ENCODE measurements at regions not wholly inside any gene's neighbourhood (a gene's known extent, or its start where the extent isn't known, plus 50 kb on each side); places are given as distances from the start of the nearest gene placed in this dataset.

DNA sequence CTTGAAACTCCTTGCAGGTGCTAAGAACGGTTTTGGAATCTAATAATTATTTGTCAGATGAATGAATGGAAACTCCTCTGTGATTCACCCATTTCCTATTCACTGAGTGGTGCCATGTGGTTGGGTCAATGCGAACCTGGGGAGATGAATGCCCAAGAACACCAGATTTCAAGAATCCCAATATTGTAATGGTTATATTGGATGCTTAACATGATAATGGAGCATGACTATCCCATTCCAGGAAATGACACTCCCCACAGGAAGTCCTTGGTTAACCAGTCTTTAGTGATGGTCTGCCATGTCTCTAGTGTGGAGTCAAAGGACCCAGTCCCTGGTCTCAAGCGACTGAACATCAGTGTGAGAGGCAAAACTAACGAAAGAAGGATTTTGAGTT lies 67.9 kb upstream of the ST3GAL5 start:
- 100% methylated on average over 2 of the region's 4 CpGs for WGBS (ENCODE audit: insufficient coverage)
- DNase-seq (ENCODE audit: low read depth in 4 of 6, low spot score in 6 of 6), result no peak
- H3K4me1 ChIP-seq (ENCODE audit: control insufficient read depth, insufficient read depth, low read length), result peaks cover 10% of the 10 kb centered on the region
- no peaks in the 10 kb centered on the region for H3K36me3 ChIP-seq (ENCODE audit: control insufficient read depth, insufficient read depth, low read length)
- no peaks in the 10 kb centered on the region for H3K27me3 ChIP-seq (ENCODE audit: control insufficient read depth, insufficient read depth, low read length)
- no peak overlapping the region for H3K27ac ChIP-seq (ENCODE audit: low read depth, low read length)
- no peak overlapping the region for H3K4me3 ChIP-seq (ENCODE audit: low read depth, low read length)
- H3K9me3 ChIP-seq (ENCODE audit: control insufficient read depth, insufficient read depth, low read length), result no peaks in the 10 kb centered on the region

DNA sequence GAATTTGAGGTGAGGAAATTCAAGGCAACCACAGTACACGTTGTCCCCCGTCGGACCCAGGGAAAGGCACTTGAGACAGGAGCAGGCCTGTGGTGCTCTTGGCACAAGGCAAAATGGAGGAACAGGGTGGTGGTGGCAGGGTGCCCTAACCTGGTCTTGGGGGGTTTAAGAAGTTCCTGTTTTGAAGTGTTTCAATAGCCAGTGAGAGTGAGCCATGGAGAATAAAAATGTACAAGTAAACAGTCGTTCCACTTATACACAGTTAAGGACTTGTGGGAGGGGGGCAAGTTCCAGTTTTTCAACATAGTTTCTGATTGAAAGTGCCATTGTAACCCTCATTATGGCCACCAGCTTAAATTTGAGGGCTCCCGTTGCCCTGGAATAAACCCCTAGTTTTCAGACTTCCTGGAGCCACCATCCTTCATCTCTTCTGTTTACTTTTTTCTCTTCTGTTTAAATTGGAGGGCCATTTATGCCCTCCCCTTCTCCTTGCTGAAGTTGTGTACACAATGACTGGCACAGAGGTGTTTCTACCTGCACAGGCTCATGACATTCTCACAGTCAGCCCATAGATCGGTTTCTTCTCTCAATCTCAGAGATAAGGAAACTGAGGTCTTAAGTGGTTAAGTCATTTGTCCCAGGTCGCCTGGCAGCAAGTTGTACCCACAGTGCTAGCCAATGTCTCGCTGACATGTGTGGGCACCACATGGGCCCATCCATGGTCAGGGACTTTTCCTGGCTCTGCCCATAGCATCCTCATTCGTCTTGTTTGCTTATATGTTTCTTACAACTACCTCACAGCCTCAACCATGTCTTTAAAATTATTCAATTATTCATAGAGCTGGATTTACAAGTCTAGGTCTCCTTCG lies 66.0 kb upstream of the ST3GAL5 start:
- no peaks in the 10 kb centered on the region for H3K27me3 ChIP-seq (ENCODE audit: control insufficient read depth, insufficient read depth, low read length)
- H3K27ac ChIP-seq (ENCODE audit: low read depth, low read length), result no peak overlapping the region
- no peaks in the 10 kb centered on the region for H3K9me3 ChIP-seq (ENCODE audit: control insufficient read depth, insufficient read depth, low read length)
- H3K4me3 ChIP-seq (ENCODE audit: low read depth, low read length), result no peak overlapping the region
- 98% methylated on average over 6 of the region's 10 CpGs for WGBS (ENCODE audit: insufficient coverage)
- peaks cover 10% of the 10 kb centered on the region for H3K4me1 ChIP-seq (ENCODE audit: control insufficient read depth, insufficient read depth, low read length)
- H3K36me3 ChIP-seq (ENCODE audit: control insufficient read depth, insufficient read depth, low read length), result no peaks in the 10 kb centered on the region
- DNase-seq (ENCODE audit: low read depth in 4 of 6, low spot score in 6 of 6), result no peak

DNA sequence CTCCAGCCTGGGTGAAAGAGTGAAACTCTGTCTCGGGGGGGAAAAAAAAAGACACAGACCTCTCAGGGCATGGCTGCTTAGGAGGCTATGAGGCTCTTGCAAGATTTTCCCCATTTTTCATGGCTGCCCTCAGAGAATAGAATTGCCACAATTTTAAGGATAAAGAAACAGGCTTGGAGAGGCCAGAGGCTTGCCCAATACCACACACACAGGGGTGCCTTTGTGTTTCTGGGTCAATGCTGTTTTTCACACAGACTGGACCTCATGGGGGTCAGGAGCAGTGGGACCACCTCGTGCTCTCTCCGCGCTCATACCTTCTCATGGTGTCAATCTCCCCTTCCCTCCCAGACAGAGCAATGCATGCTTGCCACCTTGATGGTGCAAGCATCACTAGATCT lies 65.4 kb upstream of the ST3GAL5 start:
- peaks cover 10% of the 10 kb centered on the region for H3K4me1 ChIP-seq (ENCODE audit: control insufficient read depth, insufficient read depth, low read length)
- no peaks in the 10 kb centered on the region for H3K27me3 ChIP-seq (ENCODE audit: control insufficient read depth, insufficient read depth, low read length)
- no peak overlapping the region for H3K4me3 ChIP-seq (ENCODE audit: low read depth, low read length)
- WGBS (ENCODE audit: insufficient coverage), result 82% methylated on average over 2 of the region's 4 CpGs
- no peaks in the 10 kb centered on the region for H3K9me3 ChIP-seq (ENCODE audit: control insufficient read depth, insufficient read depth, low read length)
- no peak for DNase-seq (ENCODE audit: low read depth in 4 of 6, low spot score in 6 of 6)
- no peak overlapping the region for H3K27ac ChIP-seq (ENCODE audit: low read depth, low read length)
- no peaks in the 10 kb centered on the region for H3K36me3 ChIP-seq (ENCODE audit: control insufficient read depth, insufficient read depth, low read length)

DNA sequence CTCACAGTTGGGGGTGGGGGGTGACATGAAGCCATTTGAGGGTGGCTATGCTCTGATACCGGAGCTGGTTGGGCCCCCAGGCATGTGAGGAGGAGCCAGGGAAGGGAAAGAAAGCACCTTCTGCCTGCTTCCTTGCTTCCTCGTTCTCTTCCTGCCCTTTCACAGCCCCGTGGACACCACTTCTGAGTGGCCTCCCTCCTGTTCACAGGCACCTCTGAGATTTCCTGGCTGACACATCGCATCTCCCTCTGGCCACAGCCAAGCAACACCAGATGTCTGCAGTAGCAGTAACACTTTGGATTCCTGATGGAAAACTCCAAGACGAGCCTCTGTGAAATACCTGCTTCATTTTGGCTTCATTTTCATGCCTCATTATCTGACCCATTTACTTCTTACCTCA lies 64.7 kb upstream of the ST3GAL5 start:
- Histone ChIP-seq H3K4me1 (ENCODE audit: control insufficient read depth, insufficient read depth, low read length) (peaks cover 10% of the 10 kb centered on the region), H3K9me3 (ENCODE audit: control insufficient read depth, insufficient read depth, low read length) (no peaks in the 10 kb centered on the region), H3K36me3 (ENCODE audit: control insufficient read depth, insufficient read depth, low read length) (no peaks in the 10 kb centered on the region), H3K27ac (ENCODE audit: low read depth, low read length) (no peak overlapping the region), H3K4me3 (ENCODE audit: low read depth, low read length) (no peak overlapping the region), H3K27me3 (ENCODE audit: control insufficient read depth, insufficient read depth, low read length) (no peaks in the 10 kb centered on the region)
- DNase-seq (ENCODE audit: low read depth in 4 of 6, low spot score in 6 of 6), result peak in 2 of 6 donors; percentile 9 to 23
- 47% methylated on average over 4 of the region's 5 CpGs for WGBS (ENCODE audit: insufficient coverage)

DNA sequence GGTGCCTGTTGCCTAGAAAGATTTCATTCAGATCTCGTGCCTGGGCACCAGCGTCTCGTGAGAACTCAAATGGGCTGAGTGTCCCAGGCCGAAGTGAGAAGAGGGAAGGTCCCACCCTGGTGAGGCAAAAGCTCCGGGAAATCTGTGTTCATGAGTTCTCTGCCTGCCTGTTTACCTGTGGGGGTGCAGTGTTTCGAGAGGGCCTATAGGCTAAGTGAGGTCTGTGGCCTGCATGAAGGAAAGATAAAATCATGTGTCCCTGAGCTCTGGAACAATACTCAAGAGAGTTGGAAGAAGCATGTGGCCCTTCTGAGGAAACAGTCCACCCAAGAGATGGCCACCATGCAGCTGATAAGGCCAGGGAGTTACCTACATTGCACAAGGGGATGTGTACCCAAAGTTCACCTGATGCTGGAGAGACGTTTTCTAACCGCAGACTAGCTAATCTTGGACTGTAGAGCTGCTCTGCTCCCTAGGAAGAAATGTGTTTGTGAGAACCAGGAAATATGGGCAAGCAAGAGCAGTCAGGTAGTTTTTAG lies 63.5 kb upstream of the ST3GAL5 start:
- WGBS (ENCODE audit: insufficient coverage), result 96% methylated on average over 8 of the region's 8 CpGs
- Histone ChIP-seq H3K4me3 (ENCODE audit: low read depth, low read length) (no peak overlapping the region), H3K36me3 (ENCODE audit: control insufficient read depth, insufficient read depth, low read length) (no peaks in the 10 kb centered on the region), H3K27me3 (ENCODE audit: control insufficient read depth, insufficient read depth, low read length) (no peaks in the 10 kb centered on the region), H3K27ac (ENCODE audit: low read depth, low read length) (no peak overlapping the region), H3K4me1 (ENCODE audit: control insufficient read depth, insufficient read depth, low read length) (peaks cover 10% of the 10 kb centered on the region), H3K9me3 (ENCODE audit: control insufficient read depth, insufficient read depth, low read length) (no peaks in the 10 kb centered on the region)
- no peak for DNase-seq (ENCODE audit: low read depth in 4 of 6, low spot score in 6 of 6)

DNA sequence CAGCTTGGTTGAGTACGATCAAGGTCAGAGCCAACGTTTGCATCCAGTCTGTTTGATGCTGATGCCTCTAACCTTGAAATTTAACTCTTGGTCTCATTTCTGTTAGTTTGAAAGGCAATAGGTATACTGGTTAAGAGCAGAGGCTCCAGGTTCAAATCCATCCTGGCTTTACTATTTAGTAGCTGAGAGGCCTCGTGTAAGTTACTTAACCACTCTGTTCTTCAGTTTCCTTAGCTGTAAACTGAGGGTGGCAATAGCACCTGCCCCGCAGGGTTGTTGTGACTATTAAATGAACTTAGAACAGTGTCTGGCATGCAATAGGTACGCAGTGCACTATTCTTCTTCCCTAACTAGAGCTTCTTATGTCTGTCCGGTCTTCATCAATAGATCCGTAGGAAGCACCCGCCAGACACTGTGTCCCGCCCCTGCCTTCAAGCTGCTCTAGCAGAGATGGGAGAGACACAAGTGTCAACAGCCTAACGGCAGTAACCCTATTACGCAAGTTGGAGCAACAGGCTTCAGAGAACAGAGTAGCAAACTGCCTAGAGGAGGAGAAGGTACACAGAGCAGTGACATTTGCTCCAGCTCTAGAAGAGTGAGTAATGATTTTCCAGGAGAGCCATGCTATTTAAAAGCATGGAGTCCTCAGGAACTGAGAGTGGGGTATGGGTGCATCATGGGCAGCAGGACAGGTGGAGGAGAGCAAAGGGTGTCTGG lies 62.7 kb upstream of the ST3GAL5 start:
- no peak overlapping the region for H3K27ac ChIP-seq (ENCODE audit: low read depth, low read length)
- H3K36me3 ChIP-seq (ENCODE audit: control insufficient read depth, insufficient read depth, low read length), result no peaks in the 10 kb centered on the region
- DNase-seq (ENCODE audit: low read depth in 4 of 6, low spot score in 6 of 6), result no peak
- H3K4me3 ChIP-seq (ENCODE audit: low read depth, low read length), result no peak overlapping the region
- WGBS (ENCODE audit: insufficient coverage), result 87% methylated on average over 9 of the region's 11 CpGs
- peaks cover 10% of the 10 kb centered on the region for H3K4me1 ChIP-seq (ENCODE audit: control insufficient read depth, insufficient read depth, low read length)
- no peaks in the 10 kb centered on the region for H3K9me3 ChIP-seq (ENCODE audit: control insufficient read depth, insufficient read depth, low read length)
- no peaks in the 10 kb centered on the region for H3K27me3 ChIP-seq (ENCODE audit: control insufficient read depth, insufficient read depth, low read length)

DNA sequence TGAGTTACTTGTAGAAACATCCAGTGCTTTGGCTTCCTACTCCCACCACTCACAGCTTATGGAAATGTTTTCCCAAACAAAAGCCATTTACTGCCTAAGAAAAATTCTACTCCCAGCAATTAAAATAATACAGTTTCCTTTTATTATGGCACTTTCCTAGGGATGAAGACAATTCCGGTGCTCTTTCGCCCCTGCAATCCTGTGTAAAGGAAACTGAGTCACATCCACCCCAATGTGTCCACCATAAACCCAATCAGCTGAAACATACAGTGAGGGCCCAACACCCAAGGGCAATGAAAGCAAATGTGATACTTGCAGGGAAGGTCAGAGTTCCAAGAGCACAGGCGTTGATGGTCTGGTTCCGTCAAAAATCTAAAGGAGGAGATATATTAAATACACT lies 62.0 kb upstream of the ST3GAL5 start:
- H3K27ac ChIP-seq (ENCODE audit: low read depth, low read length), result no peak overlapping the region
- no peak for DNase-seq (ENCODE audit: low read depth in 4 of 6, low spot score in 6 of 6)
- no CpG with 5 or more reads among the region's 4 CpGs for WGBS (ENCODE audit: insufficient coverage)
- H3K36me3 ChIP-seq (ENCODE audit: control insufficient read depth, insufficient read depth, low read length), result no peaks in the 10 kb centered on the region
- no peaks in the 10 kb centered on the region for H3K27me3 ChIP-seq (ENCODE audit: control insufficient read depth, insufficient read depth, low read length)
- no peaks in the 10 kb centered on the region for H3K9me3 ChIP-seq (ENCODE audit: control insufficient read depth, insufficient read depth, low read length)
- H3K4me3 ChIP-seq (ENCODE audit: low read depth, low read length), result no peak overlapping the region
- H3K4me1 ChIP-seq (ENCODE audit: control insufficient read depth, insufficient read depth, low read length), result peaks cover 10% of the 10 kb centered on the region

DNA sequence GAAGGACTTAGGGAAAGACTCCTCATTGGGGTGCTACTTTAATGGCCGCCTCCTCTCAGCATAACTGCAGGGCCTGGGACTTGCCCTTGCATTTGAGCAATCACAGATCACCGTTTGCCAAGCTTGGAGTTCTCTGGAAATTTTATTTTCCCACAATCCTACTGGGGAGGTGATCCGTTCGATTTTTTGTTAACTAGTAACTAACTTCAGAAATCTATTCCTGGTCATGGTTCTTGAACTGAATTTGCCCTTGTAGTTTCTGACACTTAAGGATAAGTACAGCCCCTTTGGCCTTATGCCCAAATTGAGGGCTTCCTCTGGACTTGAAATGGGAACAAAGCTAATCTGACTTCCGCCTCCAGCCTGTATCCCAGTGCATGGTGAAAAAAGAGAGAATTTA lies 60.5 kb upstream of the ST3GAL5 start:
- WGBS (ENCODE audit: insufficient coverage), result 100% methylated on average over 2 of the region's 5 CpGs
- peak in 1 of 6 donors; percentile 25 for DNase-seq (ENCODE audit: low read depth in 4 of 6, low spot score in 6 of 6)
- no peaks in the 10 kb centered on the region for H3K9me3 ChIP-seq (ENCODE audit: control insufficient read depth, insufficient read depth, low read length)

DNA sequence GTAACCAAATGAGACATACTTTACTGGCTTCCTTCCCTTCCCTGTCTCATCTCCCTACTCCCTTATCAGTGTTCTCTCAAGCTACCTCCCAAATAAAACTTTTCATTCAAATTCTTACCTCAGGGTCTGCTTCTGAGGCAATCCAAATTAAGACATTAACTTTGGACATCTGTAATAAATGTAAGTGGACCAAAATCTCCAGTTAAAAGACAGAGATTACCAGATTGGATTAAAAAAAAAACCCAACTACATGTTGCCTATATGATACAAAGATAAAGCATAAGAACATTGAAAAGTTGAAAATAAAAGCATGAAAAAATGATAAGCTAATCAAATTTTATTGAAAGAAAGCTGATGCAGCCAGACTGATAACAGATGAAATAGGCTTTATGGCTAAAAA lies 58.8 kb upstream of the ST3GAL5 start:
- Histone ChIP-seq H3K4me3 (ENCODE audit: low read depth, low read length) (no peak overlapping the region), H3K36me3 (ENCODE audit: control insufficient read depth, insufficient read depth, low read length) (no peaks in the 10 kb centered on the region), H3K9me3 (ENCODE audit: control insufficient read depth, insufficient read depth, low read length) (no peaks in the 10 kb centered on the region), H3K27ac (ENCODE audit: low read depth, low read length) (no peak overlapping the region), H3K27me3 (ENCODE audit: control insufficient read depth, insufficient read depth, low read length) (no peaks in the 10 kb centered on the region), H3K4me1 (ENCODE audit: control insufficient read depth, insufficient read depth, low read length) (no peaks in the 10 kb centered on the region)
- no peak for DNase-seq (ENCODE audit: low read depth in 4 of 6, low spot score in 6 of 6)

More for the DNA sequence above, 60.5 kb upstream of the ST3GAL5 start:
- H3K36me3 ChIP-seq (ENCODE audit: control insufficient read depth, insufficient read depth, low read length), result no peaks in the 10 kb centered on the region
- no peak overlapping the region for H3K4me3 ChIP-seq (ENCODE audit: low read depth, low read length)
- no peaks in the 10 kb centered on the region for H3K27me3 ChIP-seq (ENCODE audit: control insufficient read depth, insufficient read depth, low read length)
- peaks cover 10% of the 10 kb centered on the region for H3K4me1 ChIP-seq (ENCODE audit: control insufficient read depth, insufficient read depth, low read length)
- H3K27ac ChIP-seq (ENCODE audit: low read depth, low read length), result no peak overlapping the region

DNA sequence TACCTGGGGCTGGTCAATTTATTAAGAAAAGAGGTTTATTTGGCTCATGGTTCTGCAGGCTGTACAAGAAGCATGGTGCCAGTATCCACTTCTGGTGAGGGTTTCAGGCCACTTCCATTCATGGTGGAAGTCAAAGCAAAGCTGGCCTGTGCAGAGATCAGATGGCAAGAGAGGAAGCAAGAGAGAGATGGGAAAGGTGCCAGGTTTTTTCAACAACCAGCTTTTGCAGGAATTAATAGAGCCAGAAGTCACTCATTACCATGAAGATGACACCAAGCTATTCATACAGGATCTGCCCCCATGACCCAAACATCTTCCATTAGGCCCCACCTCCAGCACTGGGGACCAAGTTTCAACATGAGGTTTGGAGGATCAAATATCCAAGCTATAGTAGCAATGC lies 56.8 kb upstream of the ST3GAL5 start:
- Histone ChIP-seq H3K36me3 (ENCODE audit: control insufficient read depth, insufficient read depth, low read length) (no peaks in the 10 kb centered on the region), H3K27me3 (ENCODE audit: control insufficient read depth, insufficient read depth, low read length) (no peaks in the 10 kb centered on the region), H3K4me1 (ENCODE audit: control insufficient read depth, insufficient read depth, low read length) (no peaks in the 10 kb centered on the region), H3K4me3 (ENCODE audit: low read depth, low read length) (no peak overlapping the region), H3K9me3 (ENCODE audit: control insufficient read depth, insufficient read depth, low read length) (peaks cover 7% of the 10 kb centered on the region), H3K27ac (ENCODE audit: low read depth, low read length) (no peak overlapping the region)
- no peak for DNase-seq (ENCODE audit: low read depth in 4 of 6, low spot score in 6 of 6)
